C4-2B (cell line): ENCODE measurements at regions not wholly inside any gene's neighbourhood (a gene's known extent, or its start where the extent isn't known, plus 50 kb on each side); places are given as distances from the start of the nearest gene placed in this dataset.

ENCODE experiments used
- CTCF ChIP-seq: fragments of 450-650 bp; conservative IDR thresholded peaks from 2 replicates; pipeline ENCODE4 v1.5.1; 2017; ENCODE audit warnings: mild to moderate bottlenecking
- ZFX ChIP-seq: fragments of 450-650 bp; IDR thresholded peaks from 2 replicates; pipeline ENCODE4 v1.6.1; 2017

GRCh38 chr7:15753887-15754579 lies 67.5 kb upstream of the MEOX2 start:
- TF ChIP-seq CTCF (no peak), ZFX (no peak)
